ENCODE measurements at regions not wholly inside any gene's neighbourhood (a gene's known extent, or its start where the extent isn't known, plus 50 kb on each side); places are given as distances from the start of the nearest gene placed in this dataset.
A peak's percentile ranks its signal among the peaks of the same experiment; 100 is the strongest.

GRCh38 chr2:7194950-7195349 is 277.7 kb downstream of the RNF144A start:
- H3K4me1 ChIP-seq (ENCODE audit: insufficient read depth, low read length, poor library complexity, severe bottlenecking), result peaks cover 65% of the 10 kb centered on the region
- POLR2A ChIA-PET (ENCODE audit: low non-redundant PET), result no interaction called here
- BruUV-seq (replicated peaks), result no TSS peak
- intact Hi-C loops (cut with micrococcal nuclease; ENCODE audit: unreplicated experiment), result loop anchor here (1.0 to 5.0 kb wide), 2 partner anchors 1194 to 1487 kb away; partner anchors contain the start of gene ID2
- no peak for TF ChIP-seq EZH2 (IDR thresholded peaks at IDR 0.05; ENCODE audit: borderline replicate concordance, low read depth, low read length, poor library complexity, severe bottlenecking)
- TF ChIP-seq, protein P1, sequence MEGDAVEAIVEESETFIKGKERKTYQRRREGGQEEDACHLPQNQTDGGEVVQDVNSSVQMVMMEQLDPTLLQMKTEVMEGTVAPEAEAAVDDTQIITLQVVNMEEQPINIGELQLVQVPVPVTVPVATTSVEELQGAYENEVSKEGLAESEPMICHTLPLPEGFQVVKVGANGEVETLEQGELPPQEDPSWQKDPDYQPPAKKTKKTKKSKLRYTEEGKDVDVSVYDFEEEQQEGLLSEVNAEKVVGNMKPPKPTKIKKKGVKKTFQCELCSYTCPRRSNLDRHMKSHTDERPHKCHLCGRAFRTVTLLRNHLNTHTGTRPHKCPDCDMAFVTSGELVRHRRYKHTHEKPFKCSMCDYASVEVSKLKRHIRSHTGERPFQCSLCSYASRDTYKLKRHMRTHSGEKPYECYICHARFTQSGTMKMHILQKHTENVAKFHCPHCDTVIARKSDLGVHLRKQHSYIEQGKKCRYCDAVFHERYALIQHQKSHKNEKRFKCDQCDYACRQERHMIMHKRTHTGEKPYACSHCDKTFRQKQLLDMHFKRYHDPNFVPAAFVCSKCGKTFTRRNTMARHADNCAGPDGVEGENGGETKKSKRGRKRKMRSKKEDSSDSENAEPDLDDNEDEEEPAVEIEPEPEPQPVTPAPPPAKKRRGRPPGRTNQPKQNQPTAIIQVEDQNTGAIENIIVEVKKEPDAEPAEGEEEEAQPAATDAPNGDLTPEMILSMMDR (conservative IDR thresholded peaks at IDR 0.05; ENCODE audit: low read depth, low read length), result no peak
- peak; percentile 87 for DNase-seq (ENCODE audit: low spot score)
- no peaks in the 10 kb centered on the region for H3K9me3 ChIP-seq (ENCODE audit: low read depth, low read length, poor library complexity, severe bottlenecking)
- no peak overlapping the region for H3K4me3 ChIP-seq (ENCODE audit: low read depth, low read length, poor library complexity, severe bottlenecking)
- no peaks in the 10 kb centered on the region for H3K36me3 ChIP-seq (ENCODE audit: insufficient read depth, low read length, poor library complexity, severe bottlenecking)
- peak overlapping the region; percentile 99 for H3K27ac ChIP-seq (ENCODE audit: low read depth, low read length, poor library complexity, severe bottlenecking)
- H3K27me3 ChIP-seq (replicated peaks; ENCODE audit: insufficient read depth, low read depth, low read length, poor library complexity), result no peaks in the 10 kb centered on the region
- CTCF ChIA-PET, result no interaction called here

- ChIA-PET POLR2A (ENCODE audit: low non-redundant PET) (no interaction called here), CTCF (no interaction called here)
- H3K4me3 ChIP-seq (ENCODE audit: low read depth, low read length, poor library complexity, severe bottlenecking), result no peak overlapping the region
- H3K36me3 ChIP-seq (ENCODE audit: insufficient read depth, low read length, poor library complexity, severe bottlenecking), result no peaks in the 10 kb centered on the region
- no peaks in the 10 kb centered on the region for H3K9me3 ChIP-seq (ENCODE audit: low read depth, low read length, poor library complexity, severe bottlenecking)
- no peak overlapping the region for H3K27ac ChIP-seq (ENCODE audit: low read depth, low read length, poor library complexity, severe bottlenecking)
- no TSS peak for BruUV-seq (replicated peaks)
- no peaks in the 10 kb centered on the region for H3K27me3 ChIP-seq (replicated peaks; ENCODE audit: insufficient read depth, low read depth, low read length, poor library complexity)
- no peak for TF ChIP-seq EZH2 (IDR thresholded peaks at IDR 0.05; ENCODE audit: borderline replicate concordance, low read depth, low read length, poor library complexity, severe bottlenecking)
- TF ChIP-seq, protein P1 (conservative IDR thresholded peaks at IDR 0.05; ENCODE audit: low read depth, low read length), result no peak
- no peak for DNase-seq (ENCODE audit: low spot score)
- intact Hi-C loops (cut with micrococcal nuclease; ENCODE audit: unreplicated experiment), result no loop called here
- H3K4me1 ChIP-seq (ENCODE audit: insufficient read depth, low read length, poor library complexity, severe bottlenecking), result peaks cover 57% of the 10 kb centered on the region
Measured at GRCh38 chr2:7196883-7197282, 279.7 kb downstream of the RNF144A start.

- H3K9me3 ChIP-seq (ENCODE audit: low read depth, low read length, poor library complexity, severe bottlenecking), result no peaks in the 10 kb centered on the region
- ChIA-PET POLR2A (ENCODE audit: low non-redundant PET) (no interaction called here), CTCF (no interaction called here)
- DNase-seq (ENCODE audit: low spot score), result no peak
- intact Hi-C loops (cut with micrococcal nuclease; ENCODE audit: unreplicated experiment), result loop anchor here (2.0 to 5.0 kb wide), 4 partner anchors 160 to 1559 kb away; no protein-coding TSS in a partner anchor
- TF ChIP-seq EZH2 (IDR thresholded peaks at IDR 0.05; ENCODE audit: borderline replicate concordance, low read depth, low read length, poor library complexity, severe bottlenecking), result no peak
- TF ChIP-seq, protein P1 (conservative IDR thresholded peaks at IDR 0.05; ENCODE audit: low read depth, low read length), result no peak
- H3K4me3 ChIP-seq (ENCODE audit: low read depth, low read length, poor library complexity, severe bottlenecking), result no peak overlapping the region
- BruUV-seq (replicated peaks), result no TSS peak
- no peaks in the 10 kb centered on the region for H3K27me3 ChIP-seq (replicated peaks; ENCODE audit: insufficient read depth, low read depth, low read length, poor library complexity)
- H3K36me3 ChIP-seq (ENCODE audit: insufficient read depth, low read length, poor library complexity, severe bottlenecking), result no peaks in the 10 kb centered on the region
- H3K4me1 ChIP-seq (ENCODE audit: insufficient read depth, low read length, poor library complexity, severe bottlenecking), result peaks cover 46% of the 10 kb centered on the region
- peak overlapping the region; percentile 75 for H3K27ac ChIP-seq (ENCODE audit: low read depth, low read length, poor library complexity, severe bottlenecking)
Measured at GRCh38 chr2:7201851-7202250, 284.6 kb downstream of the RNF144A start.
